PC-9 (cell line): ENCODE measurements at regions not wholly inside any gene's neighbourhood (a gene's known extent, or its start where the extent isn't known, plus 50 kb on each side); places are given as distances from the start of the nearest gene placed in this dataset.
"Not testable (repeated sequence)": the region's sequence is repeated elsewhere in the genome, so short reads cannot be mapped to it uniquely, and the experiment has no call there.

Experiments used
- BruUV-seq: library from RNA; stranded (reverse); fragments of 400-500 nt; replicated peaks from 2 replicates; lab custom pipeline; 2021; lab: Mats Ljungman, UMichigan
- CTCF ChIA-PET: fragments of 300-600 bp; sonication (Branson Sonifier 250); formaldehyde crosslinking; loops from one replicate; lab custom pipeline; 2022; ENCODE audit warnings: antibody characterized with exemption; lab: Charles Lee
- POLR2A ChIA-PET: fragments of 300-600 bp; sonication (Branson Sonifier 250); formaldehyde crosslinking; loops from one replicate; lab custom pipeline; 2022; ENCODE audit warnings: antibody characterized with exemption; ENCODE audit not compliant: unreplicated experiment; lab: Charles Lee
- DNase-seq, 2 experiments: peaks; one replicate each; pipeline versions ENCODE4 v3.0.0 to v3.0.0-alpha.2; 2015 to 2022; ENCODE audit warnings: mixed read lengths in 1 of 2
- H2AFZ ChIP-seq: fragments of 200-600 bp; sonication (generic); 2 replicates; pipeline ENCODE4 v1.8.1; 2017; ENCODE audit warnings: antibody characterized with exemption
- H3F3A ChIP-seq: fragments of 200-600 bp; sonication (generic); 2 replicates; pipeline ENCODE4 v1.8.1; 2017; ENCODE audit warnings: antibody characterized with exemption, mild to moderate bottlenecking, low read depth; ENCODE audit not compliant: insufficient read depth
- H3K27ac ChIP-seq: fragments of 200-600 bp; sonication (generic); 2 replicates; pipeline ENCODE4 v1.6.1; 2016; ENCODE audit warnings: mixed run types
- H3K27me3 ChIP-seq: fragments of 200-600 bp; sonication (generic); 2 replicates; pipeline ENCODE4 v1.6.1; 2016; ENCODE audit warnings: low read depth, mixed run types; ENCODE audit not compliant: insufficient read depth
- H3K36me3 ChIP-seq: fragments of 200-600 bp; sonication (generic); 2 replicates; pipeline ENCODE4 v1.6.1; 2016; ENCODE audit warnings: low read depth, mixed run types
- H3K4me1 ChIP-seq: fragments of 200-600 bp; sonication (generic); replicated peaks from 2 replicates; pipeline ENCODE4 v1.6.1; 2016; ENCODE audit warnings: mixed run types; ENCODE audit not compliant: insufficient read depth
- H3K4me2 ChIP-seq: fragments of 200-600 bp; sonication (generic); 2 replicates; pipeline ENCODE4 v1.6.1; 2017; ENCODE audit warnings: mixed run types
- H3K4me3 ChIP-seq: fragments of 200-600 bp; sonication (generic); 2 replicates; pipeline ENCODE4 v1.6.1; 2016; ENCODE audit warnings: mixed run types
- H3K79me2 ChIP-seq: fragments of 200-600 bp; sonication (generic); 2 replicates; pipeline ENCODE4 v1.6.1; 2017; ENCODE audit warnings: low read depth, mixed run types
- H3K9me2 ChIP-seq: fragments of 200-600 bp; sonication (generic); 2 replicates; pipeline ENCODE4 v1.8.1; 2017; ENCODE audit warnings: mild to moderate bottlenecking; ENCODE audit not compliant: insufficient read depth
- H3K9me3 ChIP-seq: fragments of 200-600 bp; sonication (generic); 2 replicates; pipeline ENCODE4 v1.8.1; 2016; ENCODE audit warnings: low read depth; ENCODE audit not compliant: insufficient read depth
- H4K20me1 ChIP-seq: fragments of 200-600 bp; sonication (generic); 2 replicates; pipeline ENCODE4 v1.8.1; 2017; ENCODE audit not compliant: insufficient read depth
- EZH2 ChIP-seq: fragments of 200-600 bp; sonication (generic); IDR thresholded peaks from 2 replicates; pipeline ENCODE4 v1.8.0; 2017; ENCODE audit warnings: antibody characterized with exemption, low read depth
- intact Hi-C: fragments of 100-400 bp; cut with micrococcal nuclease; formaldehyde crosslinking; loops from one replicate; pipeline ENCODE4 v1.10.0; 2022; ENCODE audit not compliant: unreplicated experiment
- TF ChIP-seq, protein P1 (sequence below): fragments of 200-600 bp; sonication (generic); conservative IDR thresholded peaks from 2 replicates; pipeline ENCODE4 v1.6.1; 2017; ENCODE audit warnings: mixed run types, antibody characterized with exemption, mild to moderate bottlenecking, moderate library complexity

GRCh38 chr13:18213511-18213910 lies 968.1 kb downstream of the TUBA3C start:
- DNase-seq, H4K20me1 ChIP-seq, POLR2A ChIA-PET, intact Hi-C loops, H2AFZ ChIP-seq, H3K27ac ChIP-seq, H3K4me1 ChIP-seq, BruUV-seq, H3K4me2 ChIP-seq, H3K9me2 ChIP-seq, H3K36me3 ChIP-seq, H3K79me2 ChIP-seq, CTCF ChIA-PET, H3K27me3 ChIP-seq, H3F3A ChIP-seq, H3K9me3 ChIP-seq, H3K4me3 ChIP-seq: not testable (repeated sequence)

DNA sequence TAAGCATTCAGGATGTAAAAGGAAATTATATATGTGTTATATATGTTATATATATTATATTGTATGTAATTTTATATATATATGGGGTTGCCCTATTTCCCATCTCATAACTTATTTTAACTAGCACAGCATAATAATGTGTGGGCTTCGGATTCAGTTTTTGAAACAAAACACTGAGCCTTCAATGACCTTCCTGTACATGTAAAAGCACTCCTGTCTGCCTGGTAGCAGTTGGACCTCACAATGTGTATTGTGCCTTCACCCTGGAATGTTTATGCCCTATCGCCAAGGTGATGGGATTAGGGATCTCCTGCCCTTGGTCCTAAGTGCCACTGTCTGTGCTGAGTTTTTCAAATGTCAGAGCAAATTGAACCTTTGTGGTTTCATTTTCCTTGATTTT lies 968.8 kb downstream of the TUBA3C start:
- POLR2A ChIA-PET: no interaction called here

DNA sequence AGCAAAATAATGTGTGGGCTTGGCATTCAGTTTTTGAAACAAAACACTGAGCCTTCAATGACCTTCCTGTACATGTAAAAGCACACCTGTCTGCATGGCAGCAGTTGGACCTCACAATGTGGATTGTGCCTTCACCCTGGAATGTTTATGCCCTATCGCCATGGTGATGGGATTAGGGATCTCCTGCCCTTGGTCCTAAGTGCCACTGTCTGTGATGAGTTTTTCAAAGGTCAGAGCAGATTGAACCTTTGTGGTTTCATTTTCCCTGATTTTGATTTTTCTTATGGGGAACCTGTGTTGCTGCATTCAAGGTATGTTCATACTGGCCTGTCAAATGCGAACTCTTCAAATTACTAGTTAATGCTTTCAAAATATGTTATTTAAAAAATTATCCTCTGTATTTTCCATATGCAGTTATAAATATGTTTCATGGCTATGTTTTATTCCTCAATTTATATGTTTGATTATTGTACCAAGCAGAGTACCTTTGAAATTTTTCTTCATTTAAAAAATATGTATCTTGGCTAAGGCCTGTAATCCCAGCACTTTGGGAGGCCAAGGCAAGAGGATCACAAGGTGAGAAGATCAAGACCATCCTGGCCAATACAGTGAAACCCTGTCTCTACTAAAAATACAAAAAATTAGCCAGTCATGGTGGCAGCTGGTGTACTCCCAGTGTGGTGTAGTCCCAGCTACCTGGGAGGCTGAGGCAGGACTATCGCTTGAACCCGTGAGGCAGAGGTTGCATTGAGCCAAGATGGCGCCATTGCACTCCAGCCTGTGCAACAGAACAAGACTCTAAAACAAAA lies 969.7 kb downstream of the TUBA3C start:
- CTCF ChIA-PET: not testable (repeated sequence)

More for the DNA sequence above, 968.8 kb downstream of the TUBA3C start:
- Histone ChIP-seq H2AFZ (no peak overlapping the region), H3K9me2 (no peaks in the 10 kb centered on the region), H4K20me1 (no peaks in the 10 kb centered on the region), H3K27ac (no peak overlapping the region), H3K4me2 (no peak overlapping the region), H3K27me3 (no peaks in the 10 kb centered on the region), H3K9me3 (no peaks in the 10 kb centered on the region), H3K79me2 (no peaks in the 10 kb centered on the region), H3F3A (no peaks in the 10 kb centered on the region), H3K4me3 (no peak overlapping the region), H3K4me1 (no peaks in the 10 kb centered on the region), H3K36me3 (no peaks in the 10 kb centered on the region)
- TF ChIP-seq, protein P1, sequence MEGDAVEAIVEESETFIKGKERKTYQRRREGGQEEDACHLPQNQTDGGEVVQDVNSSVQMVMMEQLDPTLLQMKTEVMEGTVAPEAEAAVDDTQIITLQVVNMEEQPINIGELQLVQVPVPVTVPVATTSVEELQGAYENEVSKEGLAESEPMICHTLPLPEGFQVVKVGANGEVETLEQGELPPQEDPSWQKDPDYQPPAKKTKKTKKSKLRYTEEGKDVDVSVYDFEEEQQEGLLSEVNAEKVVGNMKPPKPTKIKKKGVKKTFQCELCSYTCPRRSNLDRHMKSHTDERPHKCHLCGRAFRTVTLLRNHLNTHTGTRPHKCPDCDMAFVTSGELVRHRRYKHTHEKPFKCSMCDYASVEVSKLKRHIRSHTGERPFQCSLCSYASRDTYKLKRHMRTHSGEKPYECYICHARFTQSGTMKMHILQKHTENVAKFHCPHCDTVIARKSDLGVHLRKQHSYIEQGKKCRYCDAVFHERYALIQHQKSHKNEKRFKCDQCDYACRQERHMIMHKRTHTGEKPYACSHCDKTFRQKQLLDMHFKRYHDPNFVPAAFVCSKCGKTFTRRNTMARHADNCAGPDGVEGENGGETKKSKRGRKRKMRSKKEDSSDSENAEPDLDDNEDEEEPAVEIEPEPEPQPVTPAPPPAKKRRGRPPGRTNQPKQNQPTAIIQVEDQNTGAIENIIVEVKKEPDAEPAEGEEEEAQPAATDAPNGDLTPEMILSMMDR: no peak
- TF ChIP-seq EZH2: no peak
- intact Hi-C loops: no loop called here
- no TSS peak for BruUV-seq
- DNase-seq: no peak
- CTCF ChIA-PET: no interaction called here

DNA sequence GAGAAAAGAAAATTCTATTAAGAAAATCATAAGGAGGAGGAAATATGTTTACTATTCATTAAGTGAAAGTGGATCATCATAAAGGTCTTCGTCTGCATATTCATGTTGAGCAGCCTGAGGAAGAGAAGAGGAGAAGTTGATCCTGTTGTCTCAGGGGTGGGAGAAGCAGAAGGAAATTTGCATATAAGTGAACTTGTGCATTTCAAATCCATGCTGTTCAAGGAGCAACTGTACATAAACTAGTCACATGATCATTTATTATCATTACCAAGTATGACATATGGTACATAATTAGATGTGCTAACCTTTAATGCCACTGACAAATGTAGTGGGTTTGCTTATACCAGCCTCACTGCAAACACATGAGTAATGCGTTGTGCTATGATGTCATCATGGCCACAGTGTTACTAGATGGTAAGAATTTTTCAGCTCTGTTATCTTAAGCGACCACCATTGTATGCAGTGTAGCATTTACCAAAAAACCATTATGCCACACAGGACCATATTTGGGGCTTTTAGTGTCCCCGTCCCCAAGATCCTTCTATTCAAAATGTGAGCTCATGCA lies 976.9 kb downstream of the TUBA3C start:
- H3K9me2 ChIP-seq, H3K4me1 ChIP-seq, H3K9me3 ChIP-seq, H3F3A ChIP-seq, H3K27ac ChIP-seq, H4K20me1 ChIP-seq, H3K79me2 ChIP-seq, H3K36me3 ChIP-seq, H3K27me3 ChIP-seq, BruUV-seq, intact Hi-C loops, DNase-seq, CTCF ChIA-PET, H3K4me2 ChIP-seq, POLR2A ChIA-PET, H2AFZ ChIP-seq, H3K4me3 ChIP-seq: not testable (repeated sequence)

More for the DNA sequence above, 969.7 kb downstream of the TUBA3C start:
- H3K9me3 ChIP-seq, H3F3A ChIP-seq, H3K27me3 ChIP-seq, H3K27ac ChIP-seq, H3K4me1 ChIP-seq, H3K36me3 ChIP-seq, BruUV-seq, intact Hi-C loops, H3K79me2 ChIP-seq, DNase-seq, H2AFZ ChIP-seq, H3K9me2 ChIP-seq, H3K4me3 ChIP-seq, H4K20me1 ChIP-seq, POLR2A ChIA-PET, H3K4me2 ChIP-seq: not testable (repeated sequence)

DNA sequence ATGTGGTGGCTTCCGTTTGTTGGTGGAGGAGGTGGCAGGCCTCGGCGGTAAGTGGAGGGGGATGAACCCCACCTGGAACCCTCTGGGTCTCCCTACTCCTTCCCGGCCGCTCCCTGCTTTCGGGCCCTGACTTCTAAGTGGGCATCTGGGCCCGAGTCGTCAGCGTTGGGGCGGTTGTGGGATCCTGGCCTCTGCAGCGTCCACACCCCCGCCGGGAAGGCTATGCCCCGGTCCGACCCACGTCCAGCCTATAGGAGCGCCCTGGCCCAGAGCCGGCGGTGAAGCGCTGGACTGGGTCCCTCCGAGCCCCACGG lies 986.3 kb downstream of the TUBA3C start:
- H3K79me2 ChIP-seq, H3K9me3 ChIP-seq, H4K20me1 ChIP-seq, POLR2A ChIA-PET, H3K27me3 ChIP-seq, intact Hi-C loops, H3K36me3 ChIP-seq, CTCF ChIA-PET, H3F3A ChIP-seq, DNase-seq, H3K9me2 ChIP-seq, H3K27ac ChIP-seq, BruUV-seq, H3K4me3 ChIP-seq, H3K4me1 ChIP-seq, H2AFZ ChIP-seq, H3K4me2 ChIP-seq: not testable (repeated sequence)

GRCh38 chr13:18194631-18195364 lies 986.8 kb downstream of the TUBA3C start:
- H4K20me1 ChIP-seq, intact Hi-C loops, H3K36me3 ChIP-seq, H3K4me2 ChIP-seq, CTCF ChIA-PET, H2AFZ ChIP-seq, H3K27me3 ChIP-seq, H3K79me2 ChIP-seq, H3K4me3 ChIP-seq, H3K4me1 ChIP-seq, BruUV-seq, H3K27ac ChIP-seq, DNase-seq, H3K9me3 ChIP-seq, H3K9me2 ChIP-seq, H3F3A ChIP-seq, POLR2A ChIA-PET: not testable (repeated sequence)
